GM10248 (cell line): ENCODE measurements at regions not wholly inside any gene's neighbourhood (a gene's known extent, or its start where the extent isn't known, plus 50 kb on each side); places are given as distances from the start of the nearest gene placed in this dataset.

ENCODE experiments used
- CTCF ChIA-PET: fragments of 300-600 bp; sonication (Branson Sonifier 250); formaldehyde crosslinking; extraction: SDS; loops from one replicate; lab custom pipeline; 2021; ENCODE audit warnings: antibody characterized with exemption; lab: Yijun Ruan, JAX
- POLR2A ChIA-PET: fragments of 350-650 bp; sonication (Branson Sonifier 250); formaldehyde crosslinking; extraction: SDS; loops from one replicate; lab custom pipeline; 2020; ENCODE audit warnings: antibody characterized with exemption; lab: Yijun Ruan, JAX
- DNase-seq: peaks from one replicate; pipeline ENCODE4 v3.0.0; 2012; ENCODE audit errors: extremely low spot score
- TF ChIP-seq, protein P1 (sequence below): IDR thresholded peaks from 2 replicates; pipeline ENCODE4 v1.5.1; 2012; ENCODE audit warnings: mild to moderate bottlenecking, low read depth; ENCODE audit errors: extremely low read depth, missing control alignments, control extremely low read depth

DNA sequence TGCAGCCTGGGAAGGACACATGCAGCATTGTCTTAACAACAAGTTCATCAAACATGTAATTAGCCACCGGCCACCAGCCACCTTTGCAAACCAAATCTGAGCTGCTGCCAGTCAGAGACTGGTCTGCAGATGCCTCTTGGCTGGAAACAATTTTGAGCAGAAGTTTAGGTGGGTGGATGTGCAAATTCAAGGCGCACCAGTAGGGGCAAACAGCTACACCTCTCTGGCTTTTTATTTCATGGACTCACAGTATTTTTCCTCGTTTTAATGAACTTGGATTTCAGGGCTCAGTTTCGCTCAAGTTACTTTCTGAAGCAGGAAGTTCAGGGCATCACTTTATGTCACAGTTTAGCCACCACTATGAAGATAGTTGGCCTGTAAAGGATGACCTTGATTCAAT lies 94.3 kb downstream of the OTX2 start:
- DNase-seq = no peak
- ChIA-PET POLR2A (no interaction called here), CTCF (no interaction called here)
- TF ChIP-seq, protein P1, sequence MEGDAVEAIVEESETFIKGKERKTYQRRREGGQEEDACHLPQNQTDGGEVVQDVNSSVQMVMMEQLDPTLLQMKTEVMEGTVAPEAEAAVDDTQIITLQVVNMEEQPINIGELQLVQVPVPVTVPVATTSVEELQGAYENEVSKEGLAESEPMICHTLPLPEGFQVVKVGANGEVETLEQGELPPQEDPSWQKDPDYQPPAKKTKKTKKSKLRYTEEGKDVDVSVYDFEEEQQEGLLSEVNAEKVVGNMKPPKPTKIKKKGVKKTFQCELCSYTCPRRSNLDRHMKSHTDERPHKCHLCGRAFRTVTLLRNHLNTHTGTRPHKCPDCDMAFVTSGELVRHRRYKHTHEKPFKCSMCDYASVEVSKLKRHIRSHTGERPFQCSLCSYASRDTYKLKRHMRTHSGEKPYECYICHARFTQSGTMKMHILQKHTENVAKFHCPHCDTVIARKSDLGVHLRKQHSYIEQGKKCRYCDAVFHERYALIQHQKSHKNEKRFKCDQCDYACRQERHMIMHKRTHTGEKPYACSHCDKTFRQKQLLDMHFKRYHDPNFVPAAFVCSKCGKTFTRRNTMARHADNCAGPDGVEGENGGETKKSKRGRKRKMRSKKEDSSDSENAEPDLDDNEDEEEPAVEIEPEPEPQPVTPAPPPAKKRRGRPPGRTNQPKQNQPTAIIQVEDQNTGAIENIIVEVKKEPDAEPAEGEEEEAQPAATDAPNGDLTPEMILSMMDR = no peak

DNA sequence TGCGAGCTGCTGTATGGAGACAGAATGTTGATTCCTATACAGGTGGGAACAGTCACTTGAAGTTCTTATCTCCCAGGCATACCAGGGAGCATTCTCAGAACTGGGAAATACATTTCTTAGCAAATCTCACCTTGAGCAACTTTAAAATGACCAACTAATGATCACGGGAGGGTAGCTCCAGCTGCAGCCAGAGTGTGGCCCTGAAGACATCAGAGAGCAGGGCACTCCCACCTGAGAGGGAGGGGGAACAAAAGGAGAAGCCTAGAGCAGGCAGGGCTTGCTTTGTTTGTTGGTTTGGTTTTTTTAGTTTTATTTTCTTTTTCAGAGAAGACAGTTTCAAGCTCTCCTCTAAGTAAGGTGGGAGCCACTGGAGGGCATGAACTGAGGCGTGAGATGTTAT lies 101.1 kb downstream of the OTX2 start:
- TF ChIP-seq, protein P1 = no peak
- POLR2A ChIA-PET = no interaction called here
- DNase-seq = no peak
- CTCF ChIA-PET = no interaction called here

DNA sequence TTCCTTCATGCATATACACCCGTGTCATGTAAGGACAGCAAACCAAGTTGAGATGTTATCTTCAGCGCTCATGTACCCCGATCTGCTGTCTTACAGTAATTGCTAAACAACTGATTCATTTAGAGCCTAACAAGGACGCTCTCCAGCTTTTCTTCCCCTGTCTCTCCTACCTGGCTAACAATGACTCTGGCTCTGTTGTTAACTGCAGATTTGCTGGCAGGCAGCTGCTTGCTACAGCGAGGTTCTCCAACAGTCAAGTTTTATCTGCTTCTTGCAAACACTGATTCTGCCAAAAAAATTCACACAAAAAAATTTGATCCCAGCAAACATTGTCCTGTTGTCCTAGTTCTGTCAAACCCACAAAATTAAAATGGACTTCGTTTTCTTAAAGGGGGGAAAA lies 101.6 kb downstream of the OTX2 start:
- no peak for DNase-seq
- ChIA-PET POLR2A (no interaction called here), CTCF (no interaction called here)
- TF ChIP-seq, protein P1 = no peak

DNA sequence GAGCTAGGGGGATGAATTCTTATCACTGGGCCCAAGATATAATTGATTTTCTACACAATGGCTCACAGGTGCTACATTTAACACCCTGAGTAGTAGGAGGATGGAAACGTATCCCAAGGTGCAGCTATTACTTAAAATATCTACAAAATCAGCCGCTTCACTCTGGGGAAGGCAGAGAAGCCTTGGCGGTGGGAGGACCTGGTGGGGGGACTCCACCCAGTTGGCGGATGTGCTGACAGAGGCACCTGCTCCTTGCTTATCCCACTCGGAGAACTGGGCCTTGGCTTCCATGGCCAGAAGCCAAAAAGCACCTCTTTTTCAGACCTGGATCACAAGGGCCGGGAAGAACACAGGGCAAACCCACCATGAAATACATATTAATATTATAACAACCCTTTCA lies 106.3 kb downstream of the OTX2 start:
- POLR2A ChIA-PET = no interaction called here
- TF ChIP-seq, protein P1 = no peak
- no peak for DNase-seq
- CTCF ChIA-PET = no interaction called here

DNA sequence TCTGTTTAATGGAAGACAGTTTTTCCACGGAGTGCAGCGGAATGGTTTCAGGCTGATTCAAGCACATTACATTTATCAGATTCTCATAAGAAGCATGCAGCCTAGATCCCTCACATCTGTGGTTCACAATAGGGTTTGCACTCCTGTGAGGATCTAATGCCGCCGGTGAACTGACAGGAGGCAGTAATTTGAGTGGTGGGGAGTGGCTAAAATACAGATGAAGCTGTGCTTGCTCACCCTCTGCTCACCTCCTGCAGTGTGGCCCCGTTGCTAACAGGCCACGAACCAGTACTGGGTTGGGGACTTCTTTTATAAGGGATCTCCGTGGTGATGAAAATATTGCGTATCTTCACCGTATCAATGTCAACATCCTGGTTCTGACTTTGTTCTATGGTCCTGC lies 107.8 kb downstream of the OTX2 start:
- CTCF ChIA-PET = no interaction called here
- no peak for DNase-seq
- TF ChIP-seq, protein P1 = no peak
- POLR2A ChIA-PET = no interaction called here
